ENCODE measurements at regions not wholly inside any gene's neighbourhood (a gene's known extent, or its start where the extent isn't known, plus 50 kb on each side); places are given as distances from the start of the nearest gene placed in this dataset.

- Histone ChIP-seq H3K9ac (ENCODE audit: low read length) (no peak overlapping the region), H4K20me1 (ENCODE audit: control insufficient read depth, insufficient read depth, low read length, poor library complexity, severe bottlenecking) (no peaks in the 10 kb centered on the region), H3K36me3 (replicated peaks in 1 of 2; ENCODE audit: control extremely low read depth in 1 of 2, control insufficient read depth in 1 of 2, extremely low read depth in 1 of 2, insufficient read depth in 2 of 2, low read length in 1 of 2) (no peaks in the 10 kb centered on the region), H3K4me3 (ENCODE audit: control extremely low read depth in 1 of 5, extremely low read depth in 1 of 5, insufficient read depth in 1 of 5, low read depth in 2 of 5, low read length in 4 of 5) (no peak overlapping the region), H3K4me2 (replicated peaks; ENCODE audit: low read depth, low read length, poor library complexity, severe bottlenecking) (no peak overlapping the region), H3K27ac (ENCODE audit: low read length in 2 of 2) (no peak overlapping the region), H3K27me3 (replicated peaks in 1 of 4; ENCODE audit: control extremely low read depth in 1 of 4, control insufficient read depth in 3 of 4, insufficient read depth in 4 of 4, low read length in 3 of 4) (no peaks in the 10 kb centered on the region), H3K79me2 (ENCODE audit: control insufficient read depth, insufficient read depth, low read length) (no peaks in the 10 kb centered on the region), H3K4me1 (ENCODE audit: control insufficient read depth in 2 of 2, insufficient read depth in 2 of 2, low read length in 2 of 2) (no peaks in the 10 kb centered on the region), H2AFZ (ENCODE audit: insufficient read depth, low read depth, low read length, poor library complexity, severe bottlenecking) (no peak overlapping the region), H3K9me3 (ENCODE audit: control extremely low read depth in 1 of 3, control insufficient read depth in 2 of 3, insufficient read depth in 1 of 3, low read length in 2 of 3) (peaks cover 0 to 2% (median 0%) of the 10 kb centered on the region in 3 donors)
- DNase-seq = no peak
- WGBS (ENCODE audit: insufficient coverage) = no CpG with 5 or more reads among the region's 3 CpGs
- Mint-ChIP-seq H3K27ac (no peak overlapping the region), H3K27me3 (peaks cover 2% of the 10 kb centered on the region), H3K9me3 (ENCODE audit: insufficient read depth) (no peaks in the 10 kb centered on the region), H3K4me3 (no peak overlapping the region), H3K4me1 (no peaks in the 10 kb centered on the region)
- POLR2A ChIA-PET = no interaction called here
- intact Hi-C loops (cut with micrococcal nuclease) = no loop called here
- no peak for ATAC-seq (ENCODE audit: low read depth)
- CTCF ChIA-PET = no interaction called here
- TF ChIP-seq EZH2 (IDR thresholded peaks at IDR 0.05; ENCODE audit: borderline replicate concordance, insufficient read depth, low read depth, low read length, poor library complexity, severe bottlenecking) = no peak
- TF ChIP-seq, protein P1, sequence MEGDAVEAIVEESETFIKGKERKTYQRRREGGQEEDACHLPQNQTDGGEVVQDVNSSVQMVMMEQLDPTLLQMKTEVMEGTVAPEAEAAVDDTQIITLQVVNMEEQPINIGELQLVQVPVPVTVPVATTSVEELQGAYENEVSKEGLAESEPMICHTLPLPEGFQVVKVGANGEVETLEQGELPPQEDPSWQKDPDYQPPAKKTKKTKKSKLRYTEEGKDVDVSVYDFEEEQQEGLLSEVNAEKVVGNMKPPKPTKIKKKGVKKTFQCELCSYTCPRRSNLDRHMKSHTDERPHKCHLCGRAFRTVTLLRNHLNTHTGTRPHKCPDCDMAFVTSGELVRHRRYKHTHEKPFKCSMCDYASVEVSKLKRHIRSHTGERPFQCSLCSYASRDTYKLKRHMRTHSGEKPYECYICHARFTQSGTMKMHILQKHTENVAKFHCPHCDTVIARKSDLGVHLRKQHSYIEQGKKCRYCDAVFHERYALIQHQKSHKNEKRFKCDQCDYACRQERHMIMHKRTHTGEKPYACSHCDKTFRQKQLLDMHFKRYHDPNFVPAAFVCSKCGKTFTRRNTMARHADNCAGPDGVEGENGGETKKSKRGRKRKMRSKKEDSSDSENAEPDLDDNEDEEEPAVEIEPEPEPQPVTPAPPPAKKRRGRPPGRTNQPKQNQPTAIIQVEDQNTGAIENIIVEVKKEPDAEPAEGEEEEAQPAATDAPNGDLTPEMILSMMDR (IDR thresholded peaks at IDR 0.05) = no peak
These were observed 483.2 kb downstream of the FGF9 start for GRCh38 chr13:22154041-22154440.

DNA sequence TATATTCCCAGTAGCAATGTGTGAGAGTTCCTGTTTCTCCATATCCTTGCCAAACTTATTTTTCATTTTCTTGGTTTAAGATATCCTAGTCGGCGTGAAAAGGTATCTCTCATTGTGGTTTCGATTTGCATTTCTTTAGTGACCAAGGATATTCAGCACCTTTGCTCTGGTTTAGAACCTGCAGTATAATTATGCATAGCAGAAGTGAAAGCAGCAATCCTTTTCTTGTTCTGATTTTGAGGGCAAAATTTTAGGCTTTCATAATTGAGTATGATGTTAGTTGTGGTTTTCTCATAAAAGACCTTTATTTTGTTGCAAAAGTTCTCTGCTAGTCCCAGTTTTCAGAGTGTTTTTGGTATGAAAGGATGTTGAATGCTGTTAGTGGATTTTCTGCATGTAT lies 491.0 kb downstream of the FGF9 start:
- POLR2A ChIA-PET = no interaction called here
- Histone ChIP-seq H2AFZ (ENCODE audit: insufficient read depth, low read depth, low read length, poor library complexity, severe bottlenecking) (no peak overlapping the region), H4K20me1 (ENCODE audit: control insufficient read depth, insufficient read depth, low read length, poor library complexity, severe bottlenecking) (no peaks in the 10 kb centered on the region), H3K79me2 (ENCODE audit: control insufficient read depth, insufficient read depth, low read length) (no peaks in the 10 kb centered on the region), H3K27me3 (replicated peaks in 1 of 4; ENCODE audit: control extremely low read depth in 1 of 4, control insufficient read depth in 3 of 4, insufficient read depth in 4 of 4, low read length in 3 of 4) (no peaks in the 10 kb centered on the region), H3K4me1 (ENCODE audit: control insufficient read depth in 2 of 2, insufficient read depth in 2 of 2, low read length in 2 of 2) (peaks cover 10 to 17% of the 10 kb centered on the region in 2 donors), H3K36me3 (replicated peaks in 1 of 2; ENCODE audit: control extremely low read depth in 1 of 2, control insufficient read depth in 1 of 2, extremely low read depth in 1 of 2, insufficient read depth in 2 of 2, low read length in 1 of 2) (no peaks in the 10 kb centered on the region), H3K9ac (ENCODE audit: low read length) (peak overlapping the region; percentile 27), H3K9me3 (ENCODE audit: control extremely low read depth in 1 of 3, control insufficient read depth in 2 of 3, insufficient read depth in 1 of 3, low read length in 2 of 3) (no peaks in the 10 kb centered on the region), H3K27ac (ENCODE audit: low read length in 2 of 2) (no peak overlapping the region), H3K4me3 (ENCODE audit: control extremely low read depth in 1 of 5, extremely low read depth in 1 of 5, insufficient read depth in 1 of 5, low read depth in 2 of 5, low read length in 4 of 5) (peak overlapping the region in 1 of 5 experiments; percentile 13), H3K4me2 (replicated peaks; ENCODE audit: low read depth, low read length, poor library complexity, severe bottlenecking) (peak overlapping the region; percentile 50)
- Mint-ChIP-seq H3K4me3 (peak overlapping the region; percentile 75), H3K27me3 (no peaks in the 10 kb centered on the region), H3K27ac (peak overlapping the region; percentile 42), H3K4me1 (peaks cover 24% of the 10 kb centered on the region), H3K9me3 (ENCODE audit: insufficient read depth) (no peaks in the 10 kb centered on the region)
- ATAC-seq (ENCODE audit: low read depth) (peak; percentile 73), DNase-seq (peak; percentile 52)
- intact Hi-C loops (cut with micrococcal nuclease) = loop anchor here (1.0 kb wide), 1 partner anchor 48 kb away; no protein-coding TSS in a partner anchor
- 21% methylated on average over 3 of the region's 3 CpGs for WGBS (ENCODE audit: insufficient coverage)
- TF ChIP-seq EZH2 (IDR thresholded peaks at IDR 0.05; ENCODE audit: borderline replicate concordance, insufficient read depth, low read depth, low read length, poor library complexity, severe bottlenecking) = no peak
- TF ChIP-seq, protein P1 (IDR thresholded peaks at IDR 0.05) = no peak
- CTCF ChIA-PET = no interaction called here

Data from B cell (primary cell).